Nucleus accumbens (tissue), 56 donors: ENCODE measurements at regions not wholly inside any gene's neighbourhood (a gene's known extent, or its start where the extent isn't known, plus 50 kb on each side); places are given as distances from the start of the nearest gene placed in this dataset.
"Not testable (repeated sequence)": the region's sequence is repeated elsewhere in the genome, so short reads cannot be mapped to it uniquely, and the experiment has no call there.

ENCODE experiments used
- DNase-seq, 56 donors: peaks; one replicate each; lab custom pipeline; 2025; lab: John Stamatoyannopoulos, UW

DNA sequence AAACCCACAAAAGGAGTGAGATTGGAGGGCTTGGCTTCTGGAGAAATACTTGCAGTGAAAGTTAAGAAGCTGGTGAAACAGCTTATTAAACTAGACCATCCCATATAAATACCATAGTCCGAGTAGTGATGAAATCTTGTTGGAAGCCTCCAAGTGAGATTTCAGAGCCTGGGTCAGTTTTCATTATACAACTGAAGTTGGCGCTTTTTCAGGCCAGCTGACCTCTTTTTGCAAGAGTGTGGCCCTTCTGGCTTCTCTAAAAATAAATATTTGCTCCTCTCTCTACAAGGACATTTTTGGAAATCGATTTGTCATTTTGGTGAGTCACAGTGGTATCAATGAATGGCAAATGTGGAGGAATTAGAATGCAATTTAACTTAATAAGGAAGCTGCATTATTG is 51.2 kb upstream of the THRB start:
- DNase-seq, result no peak

- DNase-seq, result no peak
These were observed 53.6 kb upstream of the THRB start for GRCh38 chr3:24548278-24548677.

- DNase-seq, result no peak
These were observed 55.9 kb upstream of the THRB start for GRCh38 chr3:24550588-24550987.

GRCh38 chr3:24551626-24552025 is 57.0 kb upstream of the THRB start:
- DNase-seq, result no peak

GRCh38 chr3:24562895-24563294 is 68.2 kb upstream of the THRB start:
- DNase-seq, result no peak

DNA sequence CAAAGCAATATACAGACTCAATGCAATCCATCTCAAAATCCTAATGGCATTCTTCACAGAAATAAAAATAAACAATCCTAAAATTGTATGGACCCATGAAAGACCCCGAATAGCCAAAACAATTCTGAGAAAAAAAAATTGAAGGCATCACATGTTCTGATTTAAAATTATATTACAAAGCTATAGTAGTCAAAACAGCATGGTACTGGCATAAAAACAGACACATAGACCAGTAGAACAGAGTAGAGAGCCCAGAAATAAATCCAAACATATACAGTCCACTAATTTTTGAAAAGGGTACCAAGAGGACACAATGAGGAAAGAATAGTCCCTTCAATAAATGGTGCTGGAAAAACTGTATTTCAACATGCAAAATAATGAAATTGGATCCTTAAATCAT is 70.4 kb upstream of the THRB start:
- DNase-seq, result no peak

- DNase-seq, result no peak
These were observed 71.0 kb upstream of the THRB start for GRCh38 chr3:24565656-24566055.

GRCh38 chr3:24566927-24567326 is 72.3 kb upstream of the THRB start:
- DNase-seq, result no peak

GRCh38 chr3:24572409-24572808 is 77.8 kb upstream of the THRB start:
- DNase-seq, result not testable (repeated sequence)

DNA sequence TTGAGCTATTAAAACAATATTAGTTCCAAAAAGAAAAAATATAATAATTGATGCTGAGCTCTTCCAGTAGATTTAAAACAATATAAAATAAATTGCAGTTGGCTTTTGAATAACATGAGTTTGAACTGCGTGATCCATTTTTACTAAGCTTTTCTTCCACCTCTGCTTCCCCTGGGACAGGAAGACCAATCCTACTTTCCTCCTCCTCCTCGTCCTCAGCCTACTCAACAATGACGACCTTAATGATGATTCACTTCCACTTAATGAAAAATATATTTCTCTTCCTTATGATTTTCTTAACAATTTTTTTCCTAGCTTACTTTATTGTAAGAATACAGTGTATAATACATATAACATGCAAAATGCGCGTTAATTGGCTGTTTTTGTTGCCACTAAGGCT is 78.9 kb upstream of the THRB start:
- DNase-seq, result no peak

DNA sequence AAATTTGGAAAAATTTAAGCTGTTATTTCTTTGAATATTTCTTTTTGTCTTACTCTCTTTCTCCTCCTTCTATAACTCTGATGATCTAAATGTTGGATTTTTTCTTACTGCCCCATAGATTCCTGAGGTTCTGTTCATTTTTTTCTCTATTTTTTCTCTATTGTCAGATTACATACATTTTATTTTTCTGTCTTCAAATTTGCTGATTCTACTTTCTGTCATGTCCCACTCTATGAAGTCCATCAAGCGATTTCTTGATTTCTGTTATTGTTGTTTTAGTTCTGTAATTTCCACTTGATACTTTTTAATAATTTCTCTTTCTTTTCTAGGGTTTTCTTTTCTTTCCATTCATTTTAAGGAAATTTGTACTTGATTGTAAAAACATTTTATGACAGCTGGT is 83.7 kb upstream of the THRB start:
- DNase-seq, result no peak

DNA sequence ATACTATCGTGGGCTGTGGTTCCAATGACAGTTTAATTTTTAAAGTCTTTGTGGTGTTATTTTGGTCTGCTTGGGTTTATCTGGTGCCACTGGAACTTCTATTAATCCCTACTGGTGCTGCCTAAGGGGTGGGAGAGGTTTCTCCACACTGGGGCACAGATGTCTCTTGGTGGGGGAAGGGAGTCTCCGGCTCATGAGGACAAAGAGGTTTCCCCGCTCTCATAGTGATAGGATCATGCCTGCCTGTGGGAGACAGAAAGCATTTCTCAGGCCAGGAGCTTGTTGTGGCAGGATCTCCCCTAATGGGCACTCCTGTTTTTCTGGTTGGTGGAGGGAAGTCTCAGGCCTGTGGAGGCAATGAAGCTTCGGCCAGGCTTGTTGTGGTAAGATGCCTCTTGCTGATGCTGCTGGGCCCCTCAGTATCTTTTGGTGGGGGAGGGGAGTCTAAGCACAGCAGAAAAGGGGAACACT is 84.3 kb upstream of the THRB start:
- no peak for DNase-seq

GRCh38 chr3:24582431-24583403 is 88.1 kb upstream of the THRB start:
- peak in 1 of 56 donors; percentile 0 for DNase-seq

DNA sequence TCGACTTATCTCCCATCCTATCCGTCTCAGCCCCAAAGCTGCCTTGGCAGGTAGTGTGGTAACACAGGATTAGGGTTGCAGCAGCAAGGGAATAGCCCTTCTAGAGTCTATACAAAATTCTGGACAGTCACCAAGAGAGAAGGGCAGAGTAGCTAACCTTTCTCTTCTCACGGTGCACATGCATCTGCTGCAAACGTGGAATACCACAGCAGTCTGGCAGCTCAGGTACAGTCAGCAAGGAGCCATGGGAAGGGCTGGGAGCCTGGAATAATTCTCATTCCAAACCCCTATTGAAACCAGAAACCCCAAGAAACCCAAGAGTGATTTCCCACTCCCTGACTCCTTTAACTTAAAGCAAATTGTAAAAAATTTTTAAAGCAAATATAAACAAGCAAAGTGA is 92.3 kb upstream of the THRB start:
- no peak for DNase-seq

DNA sequence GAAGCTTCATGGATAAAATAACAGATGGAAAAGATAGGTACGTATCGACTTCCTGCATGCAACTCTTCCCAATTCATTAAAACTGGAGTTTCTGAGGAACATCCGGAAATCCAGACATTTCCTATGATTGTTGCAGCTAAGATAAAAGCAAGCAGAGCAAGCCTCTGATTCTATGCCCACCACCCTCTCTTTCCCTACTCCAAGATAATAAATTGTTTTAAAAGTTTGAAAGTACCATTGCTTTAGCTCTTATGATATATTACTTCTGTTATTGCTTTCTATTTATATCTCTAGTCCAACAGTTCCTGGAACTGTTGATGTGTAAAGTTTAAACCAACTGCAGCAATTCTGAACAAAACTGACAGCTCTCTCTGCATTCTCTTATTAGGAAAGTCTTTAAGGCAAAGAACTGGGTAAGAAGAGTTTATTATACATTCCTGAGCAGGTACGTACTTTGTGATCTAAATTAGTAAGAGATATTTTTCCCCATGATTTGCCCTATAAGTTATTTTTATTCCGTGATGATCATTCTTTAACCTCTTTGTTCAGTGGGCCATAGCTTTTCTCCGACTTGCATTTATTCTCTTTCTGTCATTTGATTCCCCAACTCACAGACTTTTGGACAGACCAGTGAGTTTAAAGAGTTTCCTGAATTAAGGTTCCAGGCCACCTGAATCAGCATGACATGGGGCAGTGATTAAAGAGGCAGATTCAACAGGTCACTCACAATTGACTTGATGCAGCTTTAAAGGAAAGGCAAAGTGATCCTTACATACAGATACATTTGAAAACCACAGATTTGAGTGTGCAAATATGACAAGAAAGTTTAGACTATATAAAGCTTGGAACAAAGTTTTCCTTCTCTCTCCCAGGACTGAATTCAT is 94.2 kb upstream of the THRB start:
- no peak for DNase-seq

DNA sequence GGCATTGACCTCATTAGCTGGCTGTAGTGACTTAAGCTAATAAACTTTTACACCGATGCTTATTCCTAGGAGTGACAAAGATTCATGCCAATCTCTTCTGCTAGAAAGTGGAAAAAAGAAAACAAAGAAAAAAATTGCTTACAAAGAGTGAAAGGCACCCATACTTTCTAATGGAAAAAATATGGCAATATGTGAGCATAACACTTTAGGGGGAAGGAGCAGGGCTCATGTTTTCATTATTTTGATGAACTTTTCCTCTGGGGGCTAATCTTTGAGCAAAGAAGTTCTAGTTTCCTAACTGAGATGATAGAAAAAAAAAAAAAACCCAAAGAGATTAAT is 94.8 kb upstream of the THRB start:
- no peak for DNase-seq

DNA sequence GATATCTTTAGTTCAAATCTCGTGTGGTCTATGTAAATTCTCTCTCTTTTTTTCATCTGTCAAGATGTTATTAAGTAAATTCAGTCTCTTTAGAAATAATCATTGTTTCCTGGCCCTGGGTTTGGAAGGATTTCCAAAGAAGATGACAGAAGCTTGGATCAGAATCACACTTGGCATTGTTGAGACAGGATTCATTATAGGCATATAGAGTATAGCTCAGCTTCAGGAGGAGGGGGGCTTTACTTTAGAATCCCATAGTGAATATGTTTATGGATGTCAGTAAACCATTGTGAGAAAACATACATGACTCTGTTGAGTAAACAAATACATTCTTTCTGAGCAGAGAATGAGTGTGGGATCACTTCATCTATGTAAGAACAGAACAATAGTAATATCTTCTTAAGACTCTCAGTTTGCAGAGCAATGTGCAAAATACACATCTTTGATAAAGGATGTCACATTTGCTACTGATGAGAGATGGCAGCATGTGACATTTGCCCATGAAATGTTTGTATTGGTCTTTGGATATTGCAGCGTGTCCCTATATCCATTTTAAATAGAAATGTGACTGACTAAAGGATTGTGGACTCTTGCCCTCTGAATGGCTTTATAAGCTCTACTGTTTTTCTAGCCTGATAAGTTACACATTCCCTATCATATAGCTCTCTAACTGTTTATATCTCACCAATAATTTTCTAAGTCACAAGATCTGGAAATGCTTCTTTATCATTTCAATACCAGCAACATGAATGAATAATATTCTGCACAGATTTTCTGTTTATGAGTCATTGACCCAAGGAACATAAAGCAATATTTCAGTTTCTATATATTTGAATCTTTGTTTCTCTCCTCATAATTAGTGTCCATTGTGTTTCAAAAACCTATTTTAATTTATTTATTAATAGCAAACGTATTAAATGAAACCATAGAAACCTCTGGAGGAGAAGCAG is 95.6 kb upstream of the THRB start:
- DNase-seq, result no peak

- no peak for DNase-seq
These were observed 96.5 kb upstream of the THRB start for GRCh38 chr3:24591191-24591590.

- no peak for DNase-seq
These were observed 97.3 kb upstream of the THRB start for GRCh38 chr3:24591661-24592555.
